ENCODE measurements at regions not wholly inside any gene's neighbourhood (a gene's known extent, or its start where the extent isn't known, plus 50 kb on each side); places are given as distances from the start of the nearest gene placed in this dataset.
"Not testable (repeated sequence)": the region's sequence is repeated elsewhere in the genome, so short reads cannot be mapped to it uniquely, and the experiment has no call there.

DNA sequence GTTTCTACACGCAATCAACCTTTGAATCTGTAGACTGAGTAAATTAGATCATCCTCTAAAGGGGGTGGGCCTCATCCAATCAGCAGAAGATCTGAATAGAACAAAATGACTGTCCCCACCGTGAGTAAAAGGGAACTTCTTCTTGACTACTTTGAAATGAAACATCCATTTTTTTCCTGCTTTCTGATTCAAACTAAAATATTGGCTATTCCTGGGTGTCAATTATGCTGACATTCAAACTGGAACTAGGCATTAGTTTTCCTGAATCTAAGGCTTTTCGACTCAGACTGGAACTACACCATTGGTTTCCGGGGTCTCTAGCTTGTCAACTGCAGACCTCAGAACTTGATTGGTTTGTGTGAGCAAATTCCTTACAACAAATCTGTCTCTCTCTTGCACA lies 772.2 kb upstream of the CDH10 start:
- Histone ChIP-seq H3K27me3 (ENCODE audit: low read depth) (no peaks in the 10 kb centered on the region), H3K9me3 (replicated peaks) (no peaks in the 10 kb centered on the region), H3K36me3 (no peaks in the 10 kb centered on the region), H3K27ac (replicated peaks) (no peak overlapping the region), H3K4me1 (no peaks in the 10 kb centered on the region), H3K4me3 (no peak overlapping the region)
- no peak for DNase-seq
- intact Hi-C loops (cut with micrococcal nuclease): no loop called here
- TF ChIP-seq, protein P1, sequence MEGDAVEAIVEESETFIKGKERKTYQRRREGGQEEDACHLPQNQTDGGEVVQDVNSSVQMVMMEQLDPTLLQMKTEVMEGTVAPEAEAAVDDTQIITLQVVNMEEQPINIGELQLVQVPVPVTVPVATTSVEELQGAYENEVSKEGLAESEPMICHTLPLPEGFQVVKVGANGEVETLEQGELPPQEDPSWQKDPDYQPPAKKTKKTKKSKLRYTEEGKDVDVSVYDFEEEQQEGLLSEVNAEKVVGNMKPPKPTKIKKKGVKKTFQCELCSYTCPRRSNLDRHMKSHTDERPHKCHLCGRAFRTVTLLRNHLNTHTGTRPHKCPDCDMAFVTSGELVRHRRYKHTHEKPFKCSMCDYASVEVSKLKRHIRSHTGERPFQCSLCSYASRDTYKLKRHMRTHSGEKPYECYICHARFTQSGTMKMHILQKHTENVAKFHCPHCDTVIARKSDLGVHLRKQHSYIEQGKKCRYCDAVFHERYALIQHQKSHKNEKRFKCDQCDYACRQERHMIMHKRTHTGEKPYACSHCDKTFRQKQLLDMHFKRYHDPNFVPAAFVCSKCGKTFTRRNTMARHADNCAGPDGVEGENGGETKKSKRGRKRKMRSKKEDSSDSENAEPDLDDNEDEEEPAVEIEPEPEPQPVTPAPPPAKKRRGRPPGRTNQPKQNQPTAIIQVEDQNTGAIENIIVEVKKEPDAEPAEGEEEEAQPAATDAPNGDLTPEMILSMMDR (IDR thresholded peaks at IDR 0.05; ENCODE audit: borderline replicate concordance): no peak

DNA sequence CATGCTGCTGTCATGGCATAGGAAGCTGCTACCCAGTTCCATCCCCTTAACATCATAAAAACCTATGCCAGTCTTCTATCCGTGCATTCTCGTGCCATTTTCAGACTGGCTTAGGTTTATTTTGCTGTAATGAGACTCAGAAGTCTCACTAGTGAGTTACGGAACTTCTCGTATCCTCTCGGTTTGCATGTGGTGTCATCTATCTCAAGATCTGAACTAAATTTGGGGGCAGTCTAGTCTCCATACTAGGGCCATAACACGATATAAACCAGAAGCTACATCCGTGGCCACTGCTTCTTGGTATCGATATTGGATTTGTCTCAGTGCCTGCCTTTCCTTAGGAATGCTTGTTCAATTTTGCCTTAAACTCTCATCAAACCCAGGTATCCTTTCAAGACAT lies 771.2 kb upstream of the CDH10 start:
- DNase-seq: no peak
- no peaks in the 10 kb centered on the region for H3K27me3 ChIP-seq (ENCODE audit: low read depth)
- H3K27ac ChIP-seq (replicated peaks): no peak overlapping the region
- TF ChIP-seq, protein P1 (IDR thresholded peaks at IDR 0.05; ENCODE audit: borderline replicate concordance): no peak
- no peaks in the 10 kb centered on the region for H3K9me3 ChIP-seq (replicated peaks)
- intact Hi-C loops (cut with micrococcal nuclease): no loop called here
- H3K4me3 ChIP-seq: no peak overlapping the region
- H3K4me1 ChIP-seq: no peaks in the 10 kb centered on the region
- no peaks in the 10 kb centered on the region for H3K36me3 ChIP-seq

DNA sequence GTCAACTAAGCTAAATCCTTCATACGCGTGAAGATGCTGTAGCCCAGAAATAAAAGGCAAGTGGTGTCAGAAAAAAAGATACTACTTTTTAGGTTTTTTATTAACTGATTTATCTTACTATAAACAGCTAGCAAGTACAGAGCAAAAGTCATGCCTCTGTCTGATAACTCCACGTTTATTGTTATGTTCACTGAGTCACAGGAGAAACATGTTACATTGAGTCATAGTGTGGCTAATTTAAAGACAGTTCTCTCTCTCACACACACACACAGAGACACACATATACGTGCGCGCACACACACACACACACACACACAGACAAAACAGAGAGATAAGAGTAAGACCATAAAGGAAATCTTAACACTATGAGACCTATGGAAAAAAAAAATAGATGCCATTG lies 770.0 kb upstream of the CDH10 start:
- TF ChIP-seq, protein P1 (IDR thresholded peaks at IDR 0.05; ENCODE audit: borderline replicate concordance): no peak
- Histone ChIP-seq H3K27ac (replicated peaks) (no peak overlapping the region), H3K27me3 (ENCODE audit: low read depth) (no peaks in the 10 kb centered on the region), H3K4me1 (no peaks in the 10 kb centered on the region), H3K9me3 (replicated peaks) (peaks cover 10% of the 10 kb centered on the region), H3K36me3 (no peaks in the 10 kb centered on the region), H3K4me3 (no peak overlapping the region)
- DNase-seq: no peak
- intact Hi-C loops (cut with micrococcal nuclease): no loop called here

DNA sequence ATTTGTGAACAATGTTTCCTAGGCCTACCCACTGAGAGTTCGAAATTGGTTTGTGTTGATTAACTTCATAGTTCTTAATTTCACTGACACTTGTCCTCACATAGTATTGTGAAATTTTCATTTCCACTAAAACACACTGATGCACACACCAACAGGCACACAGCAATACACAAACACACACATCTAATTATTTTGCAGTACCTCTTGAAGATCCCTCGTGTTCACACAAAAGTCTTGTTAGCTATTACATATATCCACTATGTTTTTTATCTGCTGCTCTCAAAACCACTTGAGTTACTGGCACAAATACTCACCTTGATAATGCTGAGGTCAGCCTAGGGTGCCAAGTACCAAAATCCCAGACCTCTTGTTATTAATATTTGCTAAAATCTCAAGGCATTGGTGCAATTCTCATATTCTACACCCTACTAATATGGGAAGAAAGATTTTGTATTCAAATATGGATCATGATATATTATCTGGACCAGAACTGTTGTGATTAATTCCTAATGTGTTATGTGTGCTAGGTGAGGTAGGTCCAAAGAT lies 767.4 kb upstream of the CDH10 start:
- Histone ChIP-seq H3K27me3 (ENCODE audit: low read depth) (no peaks in the 10 kb centered on the region), H3K9me3 (replicated peaks) (peaks cover 31% of the 10 kb centered on the region), H3K4me3 (no peak overlapping the region), H3K4me1 (no peaks in the 10 kb centered on the region), H3K27ac (replicated peaks) (no peak overlapping the region), H3K36me3 (no peaks in the 10 kb centered on the region)
- intact Hi-C loops (cut with micrococcal nuclease): no loop called here
- TF ChIP-seq, protein P1 (IDR thresholded peaks at IDR 0.05; ENCODE audit: borderline replicate concordance): no peak
- no peak for DNase-seq

DNA sequence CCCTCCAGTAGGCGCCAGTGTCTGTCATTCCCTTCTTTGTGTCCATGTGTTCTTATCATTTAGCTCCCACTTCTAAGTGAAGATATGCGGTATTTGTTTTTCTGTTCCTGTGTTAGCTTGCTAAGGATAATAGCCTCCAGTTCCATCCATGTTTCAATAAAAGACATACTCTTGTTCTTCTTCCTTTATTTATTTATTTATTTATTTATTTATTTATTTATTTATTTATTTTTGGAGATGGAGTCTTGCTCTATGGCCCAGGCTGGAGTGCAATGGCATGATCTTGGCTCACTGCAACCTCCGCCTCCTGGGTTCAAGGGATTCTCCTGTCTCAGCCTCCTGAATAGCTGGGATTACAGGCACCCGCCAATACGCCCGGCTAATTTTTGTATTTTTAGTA lies 762.6 kb upstream of the CDH10 start:
- H3K9me3 ChIP-seq (replicated peaks): peaks cover 52% of the 10 kb centered on the region
- DNase-seq; H3K27ac ChIP-seq (replicated peaks); H3K4me3 ChIP-seq; H3K27me3 ChIP-seq (ENCODE audit: low read depth); H3K4me1 ChIP-seq; H3K36me3 ChIP-seq; intact Hi-C loops (cut with micrococcal nuclease): not testable (repeated sequence)

DNA sequence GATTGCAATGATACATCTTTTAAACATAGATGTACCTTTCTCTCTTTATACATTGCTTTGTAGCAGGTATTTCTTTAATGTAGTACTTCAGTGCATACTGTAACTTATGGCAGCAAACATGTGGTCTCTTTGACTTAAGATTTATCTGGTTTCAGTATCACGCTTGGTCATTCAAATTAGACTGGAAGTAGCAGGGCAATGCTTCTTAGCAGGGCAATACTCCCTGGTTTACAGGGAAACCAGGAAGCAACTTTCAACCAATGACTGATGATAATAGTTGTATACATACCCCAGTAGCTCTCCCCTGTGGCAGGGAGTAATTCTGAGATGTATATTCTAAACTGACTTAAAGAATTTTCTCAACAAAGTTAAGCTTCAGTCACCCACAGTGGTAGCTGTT lies 761.1 kb upstream of the CDH10 start:
- H3K4me3 ChIP-seq: no peak overlapping the region
- H3K36me3 ChIP-seq: no peaks in the 10 kb centered on the region
- DNase-seq: no peak
- TF ChIP-seq, protein P1 (IDR thresholded peaks at IDR 0.05; ENCODE audit: borderline replicate concordance): no peak
- H3K4me1 ChIP-seq: no peaks in the 10 kb centered on the region
- peaks cover 56% of the 10 kb centered on the region for H3K9me3 ChIP-seq (replicated peaks)
- intact Hi-C loops (cut with micrococcal nuclease): no loop called here
- no peaks in the 10 kb centered on the region for H3K27me3 ChIP-seq (ENCODE audit: low read depth)
- H3K27ac ChIP-seq (replicated peaks): no peak overlapping the region

Measured in left ventricle myocardium inferior (tissue), 1 donor.